ENCODE measurements at regions not wholly inside any gene's neighbourhood (a gene's known extent, or its start where the extent isn't known, plus 50 kb on each side); places are given as distances from the start of the nearest gene placed in this dataset.
"Not testable (repeated sequence)": the region's sequence is repeated elsewhere in the genome, so short reads cannot be mapped to it uniquely, and the experiment has no call there.

GRCh38 chr18:41639218-41639617 lies 315.8 kb upstream of the PIK3C3 start:
- no peaks in the 10 kb centered on the region for H3K36me3 ChIP-seq (ENCODE audit: control insufficient read depth, low read length)
- H3K4me2 ChIP-seq (ENCODE audit: low read length): no peak overlapping the region
- H3K79me2 ChIP-seq (ENCODE audit: control insufficient read depth, low read length): no peaks in the 10 kb centered on the region
- no peaks in the 10 kb centered on the region for H3K4me1 ChIP-seq (ENCODE audit: control insufficient read depth, low read length)
- H3K9me2 ChIP-seq (replicated peaks; ENCODE audit: control insufficient read depth, low read length): no peaks in the 10 kb centered on the region
- no peaks in the 10 kb centered on the region for H3K9me3 ChIP-seq (ENCODE audit: control insufficient read depth, insufficient read depth, low read length)
- H3F3A ChIP-seq (ENCODE audit: control insufficient read depth, insufficient read depth): no peaks in the 10 kb centered on the region
- H4K20me1 ChIP-seq (ENCODE audit: control insufficient read depth, insufficient read depth, low read depth, low read length): no peaks in the 10 kb centered on the region
- H3K4me3 ChIP-seq (ENCODE audit: low read length): no peak overlapping the region
- no peak overlapping the region for H3K27ac ChIP-seq (ENCODE audit: low read depth, low read length)
- TF ChIP-seq EZH2phosphoT487 (IDR thresholded peaks at IDR 0.05; ENCODE audit: borderline replicate concordance, low read length) (no peak), CTCF (IDR thresholded peaks at IDR 0.05; ENCODE audit: low read depth, low read length, poor library complexity, severe bottlenecking) (no peak)
- H3K27me3 ChIP-seq (ENCODE audit: control insufficient read depth, low read length): no peaks in the 10 kb centered on the region

GRCh38 chr18:41631723-41632285 lies 323.2 kb upstream of the PIK3C3 start:
- not testable (repeated sequence) for H3K9me2 ChIP-seq (replicated peaks; ENCODE audit: control insufficient read depth, low read length); H3K4me3 ChIP-seq (ENCODE audit: low read length); H3K4me1 ChIP-seq (ENCODE audit: control insufficient read depth, low read length); H4K20me1 ChIP-seq (ENCODE audit: control insufficient read depth, insufficient read depth, low read depth, low read length); H3K79me2 ChIP-seq (ENCODE audit: control insufficient read depth, low read length); H3K9me3 ChIP-seq (ENCODE audit: control insufficient read depth, insufficient read depth, low read length); H3F3A ChIP-seq (ENCODE audit: control insufficient read depth, insufficient read depth); H3K27ac ChIP-seq (ENCODE audit: low read depth, low read length); H3K27me3 ChIP-seq (ENCODE audit: control insufficient read depth, low read length); H3K36me3 ChIP-seq (ENCODE audit: control insufficient read depth, low read length); H3K4me2 ChIP-seq (ENCODE audit: low read length)

- Histone ChIP-seq H4K20me1 (ENCODE audit: control insufficient read depth, insufficient read depth, low read depth, low read length) (no peaks in the 10 kb centered on the region), H3K9me3 (ENCODE audit: control insufficient read depth, insufficient read depth, low read length) (no peaks in the 10 kb centered on the region), H3K4me2 (ENCODE audit: low read length) (no peak overlapping the region), H3K79me2 (ENCODE audit: control insufficient read depth, low read length) (no peaks in the 10 kb centered on the region), H3K27ac (ENCODE audit: low read depth, low read length) (no peak overlapping the region), H3K9me2 (replicated peaks; ENCODE audit: control insufficient read depth, low read length) (no peaks in the 10 kb centered on the region), H3K36me3 (ENCODE audit: control insufficient read depth, low read length) (no peaks in the 10 kb centered on the region), H3K27me3 (ENCODE audit: control insufficient read depth, low read length) (no peaks in the 10 kb centered on the region), H3K4me3 (ENCODE audit: low read length) (no peak overlapping the region), H3K4me1 (ENCODE audit: control insufficient read depth, low read length) (no peaks in the 10 kb centered on the region), H3F3A (ENCODE audit: control insufficient read depth, insufficient read depth) (no peaks in the 10 kb centered on the region)
- TF ChIP-seq CTCF (IDR thresholded peaks at IDR 0.05; ENCODE audit: low read depth, low read length, poor library complexity, severe bottlenecking) (no peak), EZH2phosphoT487 (IDR thresholded peaks at IDR 0.05; ENCODE audit: borderline replicate concordance, low read length) (no peak)
Measured at GRCh38 chr18:41630232-41630886, 324.7 kb upstream of the PIK3C3 start.

GRCh38 chr18:41624460-41624859 lies 330.6 kb upstream of the PIK3C3 start:
- no peaks in the 10 kb centered on the region for H3K79me2 ChIP-seq (ENCODE audit: control insufficient read depth, low read length)
- H3K4me1 ChIP-seq (ENCODE audit: control insufficient read depth, low read length): no peaks in the 10 kb centered on the region
- no peak overlapping the region for H3K27ac ChIP-seq (ENCODE audit: low read depth, low read length)
- no peaks in the 10 kb centered on the region for H3K9me3 ChIP-seq (ENCODE audit: control insufficient read depth, insufficient read depth, low read length)
- no peak for TF ChIP-seq EZH2phosphoT487 (IDR thresholded peaks at IDR 0.05; ENCODE audit: borderline replicate concordance, low read length)
- TF ChIP-seq CTCF (IDR thresholded peaks at IDR 0.05; ENCODE audit: low read depth, low read length, poor library complexity, severe bottlenecking): no peak
- H4K20me1 ChIP-seq (ENCODE audit: control insufficient read depth, insufficient read depth, low read depth, low read length): no peaks in the 10 kb centered on the region
- no peaks in the 10 kb centered on the region for H3K9me2 ChIP-seq (replicated peaks; ENCODE audit: control insufficient read depth, low read length)
- no peaks in the 10 kb centered on the region for H3K36me3 ChIP-seq (ENCODE audit: control insufficient read depth, low read length)
- no peaks in the 10 kb centered on the region for H3K27me3 ChIP-seq (ENCODE audit: control insufficient read depth, low read length)
- no peaks in the 10 kb centered on the region for H3F3A ChIP-seq (ENCODE audit: control insufficient read depth, insufficient read depth)
- H3K4me2 ChIP-seq (ENCODE audit: low read length): no peak overlapping the region
- no peak overlapping the region for H3K4me3 ChIP-seq (ENCODE audit: low read length)

Data from DOHH2 (cell line).